CD4-positive, alpha-beta T cell (primary cell): ENCODE measurements at regions not wholly inside any gene's neighbourhood (a gene's known extent, or its start where the extent isn't known, plus 50 kb on each side); places are given as distances from the start of the nearest gene placed in this dataset.

Source experiments
- ATAC-seq: fragments of 200-7000 bp; cut with Tn5 transposase; one replicate; pipeline ENCODE4 v1.10.0; 2022; ENCODE audit warnings: mild to moderate bottlenecking; ENCODE audit not compliant: poor library complexity
- CTCF ChIA-PET: fragments of 350-600 bp; sonication (Branson Sonifier 250); formaldehyde crosslinking; loops from one replicate; lab custom pipeline; 2021; ENCODE audit warnings: antibody characterized with exemption, inconsistent platforms; lab: Charles Lee
- POLR2A ChIA-PET: fragments of 350-600 bp; sonication (Branson Sonifier 250); formaldehyde crosslinking; loops from one replicate; lab custom pipeline; 2021; ENCODE audit warnings: antibody characterized with exemption, inconsistent platforms; lab: Charles Lee
- DNase-seq, 14 experiments: peaks; one replicate each; pipeline ENCODE4 v3.0.0-alpha.2; 2013 to 2020; ENCODE audit warnings: mixed read lengths in 2 of 14
- H3K27ac ChIP-seq, 2 donors: one replicate each; pipeline versions ENCODE4 v1.5.1 to v1.7.0; 2013; ENCODE audit warnings: low read length in 2 of 2, low read depth in 1 of 2, mild to moderate bottlenecking in 1 of 2
- H3K27me3 ChIP-seq, 2 experiments: 1 replicate in 1 of 2; 2 replicates in 1 of 2; pipeline versions ENCODE4 v1.6.1 to v1.7.0; 2013; ENCODE audit warnings: low read length in 2 of 2, control low read depth in 1 of 2, mild to moderate bottlenecking in 1 of 2, moderate library complexity in 1 of 2; ENCODE audit not compliant: insufficient read depth in 2 of 2, control insufficient read depth in 1 of 2
- H3K36me3 ChIP-seq: one replicate; pipeline ENCODE4 v1.6.1; 2013; ENCODE audit warnings: low read length, control low read depth; ENCODE audit not compliant: insufficient read depth
- H3K4me1 ChIP-seq: one replicate; pipeline ENCODE4 v1.6.1; 2013; ENCODE audit warnings: low read length, control low read depth; ENCODE audit not compliant: insufficient read depth
- H3K4me3 ChIP-seq: one replicate; pipeline ENCODE4 v1.5.1; 2013; ENCODE audit warnings: mild to moderate bottlenecking, low read length, moderate library complexity
- H3K9me3 ChIP-seq, 2 experiments: 1 replicate in 1 of 2; 2 replicates in 1 of 2; pipeline versions ENCODE4 v1.6.1 to v1.7.0; 2013; ENCODE audit warnings: low read length in 2 of 2, mild to moderate bottlenecking in 2 of 2, control low read depth in 1 of 2, moderate library complexity in 1 of 2; ENCODE audit not compliant: control insufficient read depth in 1 of 2, insufficient read depth in 1 of 2
- H3K27ac Mint-ChIP-seq: one replicate; pipeline ENCODE4 v1.8.0; 2020; ENCODE audit warnings: mixed read lengths
- H3K27me3 Mint-ChIP-seq: one replicate; pipeline ENCODE4 v1.8.0; 2021; ENCODE audit warnings: mixed read lengths
- H3K36me3 Mint-ChIP-seq: one replicate; pipeline ENCODE4 v1.8.0; 2021; ENCODE audit warnings: low read depth, mixed read lengths
- H3K4me1 Mint-ChIP-seq: one replicate; pipeline ENCODE4 v1.8.0; 2021; ENCODE audit warnings: low read depth, mixed read lengths
- H3K4me3 Mint-ChIP-seq: one replicate; pipeline ENCODE4 v1.8.0; 2020; ENCODE audit warnings: mild to moderate bottlenecking, mixed read lengths
- H3K9me3 Mint-ChIP-seq: one replicate; pipeline ENCODE4 v1.8.0; 2020; ENCODE audit warnings: mixed read lengths
- CTCF ChIP-seq: fragments of 200-600 bp; IDR thresholded peaks from one replicate; pipeline ENCODE4 v1.8.0; 2022; ENCODE audit warnings: antibody characterized with exemption, mild to moderate bottlenecking
- intact Hi-C, 2 experiments: fragments of 100-400 bp; cut with DNase I in 1 of 2; cut with micrococcal nuclease in 1 of 2; formaldehyde crosslinking; loops; one replicate each; pipeline versions ENCODE4 v1.15.1 to v1.9.0; 2023 to 2025; cut with DNase I, micrococcal nuclease

GRCh38 chr2:7108792-7109532 lies 191.8 kb downstream of the RNF144A start:
- peaks cover 27% of the 10 kb centered on the region for H3K36me3 Mint-ChIP-seq
- Histone ChIP-seq H3K4me1 (no peaks in the 10 kb centered on the region), H3K27me3 (no peaks in the 10 kb centered on the region), H3K36me3 (no peaks in the 10 kb centered on the region), H3K4me3 (no peak overlapping the region), H3K27ac (no peak overlapping the region), H3K9me3 (no peaks in the 10 kb centered on the region)
- DNase-seq (no peak), ATAC-seq (no peak)
- TF ChIP-seq CTCF, result no peak
- intact Hi-C loops, result no loop called here
- no peaks in the 10 kb centered on the region for H3K27me3 Mint-ChIP-seq
- POLR2A ChIA-PET, result no interaction called here
- no peak overlapping the region for H3K27ac Mint-ChIP-seq
- H3K4me1 Mint-ChIP-seq, result no peaks in the 10 kb centered on the region
- CTCF ChIA-PET, result interaction anchor here (0.9 kb wide), 1 partner anchor 8 kb away, joined by 3 read pairs; no protein-coding TSS in a partner anchor
- H3K9me3 Mint-ChIP-seq, result no peaks in the 10 kb centered on the region
- no peak overlapping the region for H3K4me3 Mint-ChIP-seq

- Histone ChIP-seq H3K9me3 (no peaks in the 10 kb centered on the region), H3K4me1 (no peaks in the 10 kb centered on the region), H3K4me3 (no peak overlapping the region), H3K27me3 (no peaks in the 10 kb centered on the region), H3K36me3 (no peaks in the 10 kb centered on the region), H3K27ac (no peak overlapping the region)
- intact Hi-C loops, result no loop called here
- POLR2A ChIA-PET, result no interaction called here
- CTCF ChIA-PET, result interaction anchor here (0.9 kb wide), 1 partner anchor 8 kb away, joined by 3 read pairs; no protein-coding TSS in a partner anchor
- H3K9me3 Mint-ChIP-seq, result no peaks in the 10 kb centered on the region
- no peak for TF ChIP-seq CTCF
- DNase-seq (no peak), ATAC-seq (no peak)
- H3K27ac Mint-ChIP-seq, result no peak overlapping the region
- H3K36me3 Mint-ChIP-seq, result peaks cover 29% of the 10 kb centered on the region
- H3K4me3 Mint-ChIP-seq, result no peak overlapping the region
- H3K27me3 Mint-ChIP-seq, result no peaks in the 10 kb centered on the region
- H3K4me1 Mint-ChIP-seq, result no peaks in the 10 kb centered on the region
Observed at GRCh38 chr2:7109533-7109885, 192.3 kb downstream of the RNF144A start.

DNA sequence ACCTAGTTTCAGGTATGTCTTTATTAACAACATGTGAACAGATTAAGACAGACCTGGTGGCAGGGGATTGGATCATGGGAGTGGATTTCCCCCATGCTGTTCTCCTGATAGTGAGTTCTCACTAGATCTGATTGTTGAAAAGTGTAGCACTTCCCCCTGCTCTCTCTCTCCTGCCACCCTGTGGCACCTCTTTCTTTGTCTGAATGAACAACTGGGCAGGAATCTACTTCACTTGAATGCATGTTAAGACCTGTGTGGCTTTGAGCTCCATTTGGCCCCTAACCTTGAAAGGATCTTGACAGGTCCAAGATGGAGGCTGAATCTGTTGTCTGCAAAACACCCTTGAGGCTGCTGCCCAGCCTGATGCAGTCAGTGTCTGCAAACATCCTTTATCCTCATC lies 194.4 kb downstream of the RNF144A start:
- Mint-ChIP-seq H3K4me1 (no peaks in the 10 kb centered on the region), H3K9me3 (peaks cover 2% of the 10 kb centered on the region), H3K27ac (no peak overlapping the region), H3K27me3 (no peaks in the 10 kb centered on the region), H3K36me3 (peaks cover 38% of the 10 kb centered on the region), H3K4me3 (no peak overlapping the region)
- POLR2A ChIA-PET, result no interaction called here
- intact Hi-C loops, result no loop called here
- no peaks in the 10 kb centered on the region for H3K9me3 ChIP-seq
- no peaks in the 10 kb centered on the region for H3K4me1 ChIP-seq
- ATAC-seq, result no peak
- no peak overlapping the region for H3K4me3 ChIP-seq
- CTCF ChIA-PET, result no interaction called here
- DNase-seq, result peak in 1 of 14 experiments; percentile 10
- H3K27me3 ChIP-seq, result no peaks in the 10 kb centered on the region
- H3K27ac ChIP-seq, result no peak overlapping the region
- no peak for TF ChIP-seq CTCF
- H3K36me3 ChIP-seq, result no peaks in the 10 kb centered on the region
